Esophagus muscularis mucosa (tissue), 4 donors: ENCODE measurements at regions not wholly inside any gene's neighbourhood (a gene's known extent, or its start where the extent isn't known, plus 50 kb on each side); places are given as distances from the start of the nearest gene placed in this dataset.

Source experiments
- DNase-seq: peaks from one replicate; pipeline ENCODE4 v3.0.0-alpha.2; 2017; ENCODE audit errors: extremely low spot score
- H3K27ac ChIP-seq, 4 donors: fragments of 200-600 bp; sonication (generic); replicated peaks in 1 of 4; 1 replicate in 3 of 4; 2 replicates in 1 of 4; pipeline ENCODE4 v1.5.1; 2016 to 2019; ENCODE audit warnings: mild to moderate bottlenecking in 1 of 4
- H3K27me3 ChIP-seq, 4 donors: fragments of 200-600 bp; sonication (generic); one replicate each; pipeline versions ENCODE4 v1.5.1 to v1.6.0; 2016 to 2019
- H3K36me3 ChIP-seq, 4 donors: fragments of 200-600 bp; sonication (generic); one replicate each; pipeline ENCODE4 v1.5.1; 2016 to 2019
- H3K4me1 ChIP-seq, 4 donors: fragments of 200-600 bp; sonication (generic); one replicate each; pipeline ENCODE4 v1.5.1; 2016 to 2019
- H3K4me3 ChIP-seq, 4 donors: fragments of 200-600 bp; sonication (generic); 1 replicate in 2 of 4; 2 replicates in 2 of 4; pipeline ENCODE4 v1.5.1; 2016 to 2019; ENCODE audit warnings: mild to moderate bottlenecking in 4 of 4, moderate library complexity in 1 of 4
- H3K9me3 ChIP-seq, 4 donors: fragments of 200-600 bp; sonication (generic); 1 replicate in 3 of 4; 2 replicates in 1 of 4; pipeline ENCODE4 v1.5.1; 2016 to 2019
- EP300 ChIP-seq: sonication (generic); formaldehyde crosslinking; IDR thresholded peaks from one replicate; pipeline ENCODE4 v1.6.1; 2017; ENCODE audit warnings: antibody characterized with exemption
- POLR2A ChIP-seq: fragments of 450-650 bp; IDR thresholded peaks from one replicate; pipeline ENCODE4 v1.6.1; 2017; ENCODE audit warnings: antibody characterized with exemption, moderate library complexity, mild to moderate bottlenecking, low read depth
- POLR2AphosphoS5 ChIP-seq, 2 donors: sonication (generic); formaldehyde crosslinking; IDR thresholded peaks; one replicate each; pipeline ENCODE4 v1.6.1; 2017; ENCODE audit warnings: antibody characterized with exemption in 2 of 2
- WGBS: methylation state at CpG from one replicate; pipeline ENCODE4 v1.1.5; 2018; 5-methylcytosine and 5-hydroxymethylcytosine counted together
- intact Hi-C: fragments of 100-400 bp; cut with DNase I; formaldehyde crosslinking; loops from one replicate; pipeline ENCODE4 v1.15.1; 2023
- TF ChIP-seq, protein P1 (sequence below), 3 experiments: fragments of 200-600 bp in 2 of 3; fragments of 450-650 bp in 1 of 3; sonication (generic) in 2 of 3; IDR thresholded peaks; one replicate each; pipeline ENCODE4 v1.5.1; 2017 to 2019; ENCODE audit warnings: antibody characterized with exemption in 3 of 3, mild to moderate bottlenecking in 2 of 3, moderate library complexity in 1 of 3

GRCh38 chr15:35195649-35196048 is 110.6 kb upstream of the NANOGP8 start:
- Histone ChIP-seq H3K4me1 (peaks cover 0 to 17% (median 6%) of the 10 kb centered on the region in 4 donors), H3K9me3 (peaks cover 0 to 10% (median 4%) of the 10 kb centered on the region in 4 donors), H3K27ac (no peak overlapping the region), H3K27me3 (no peaks in the 10 kb centered on the region), H3K36me3 (no peaks in the 10 kb centered on the region), H3K4me3 (no peak overlapping the region)
- DNase-seq: no peak
- TF ChIP-seq, protein P1, sequence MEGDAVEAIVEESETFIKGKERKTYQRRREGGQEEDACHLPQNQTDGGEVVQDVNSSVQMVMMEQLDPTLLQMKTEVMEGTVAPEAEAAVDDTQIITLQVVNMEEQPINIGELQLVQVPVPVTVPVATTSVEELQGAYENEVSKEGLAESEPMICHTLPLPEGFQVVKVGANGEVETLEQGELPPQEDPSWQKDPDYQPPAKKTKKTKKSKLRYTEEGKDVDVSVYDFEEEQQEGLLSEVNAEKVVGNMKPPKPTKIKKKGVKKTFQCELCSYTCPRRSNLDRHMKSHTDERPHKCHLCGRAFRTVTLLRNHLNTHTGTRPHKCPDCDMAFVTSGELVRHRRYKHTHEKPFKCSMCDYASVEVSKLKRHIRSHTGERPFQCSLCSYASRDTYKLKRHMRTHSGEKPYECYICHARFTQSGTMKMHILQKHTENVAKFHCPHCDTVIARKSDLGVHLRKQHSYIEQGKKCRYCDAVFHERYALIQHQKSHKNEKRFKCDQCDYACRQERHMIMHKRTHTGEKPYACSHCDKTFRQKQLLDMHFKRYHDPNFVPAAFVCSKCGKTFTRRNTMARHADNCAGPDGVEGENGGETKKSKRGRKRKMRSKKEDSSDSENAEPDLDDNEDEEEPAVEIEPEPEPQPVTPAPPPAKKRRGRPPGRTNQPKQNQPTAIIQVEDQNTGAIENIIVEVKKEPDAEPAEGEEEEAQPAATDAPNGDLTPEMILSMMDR (IDR thresholded peaks at IDR 0.05): no peak
- TF ChIP-seq EP300 (no peak), POLR2AphosphoS5 (IDR thresholded peaks at IDR 0.05) (no peak), POLR2A (no peak)
- intact Hi-C loops: no loop called here
- 93% methylated on average over 3 of the region's 3 CpGs for WGBS

GRCh38 chr15:35195031-35195430 is 109.9 kb upstream of the NANOGP8 start:
- peaks cover 0 to 17% (median 6%) of the 10 kb centered on the region in 4 donors for H3K4me1 ChIP-seq
- TF ChIP-seq EP300 (no peak), POLR2AphosphoS5 (IDR thresholded peaks at IDR 0.05) (no peak), POLR2A (no peak)
- TF ChIP-seq, protein P1 (IDR thresholded peaks at IDR 0.05): no peak
- no peaks in the 10 kb centered on the region for H3K36me3 ChIP-seq
- DNase-seq: no peak
- intact Hi-C loops: no loop called here
- no peak overlapping the region for H3K27ac ChIP-seq
- WGBS: 89% methylated on average over 1 of the region's 1 CpG
- no peak overlapping the region for H3K4me3 ChIP-seq
- peaks cover 0 to 10% (median 4%) of the 10 kb centered on the region in 4 donors for H3K9me3 ChIP-seq
- no peaks in the 10 kb centered on the region for H3K27me3 ChIP-seq

GRCh38 chr15:35194296-35194695 is 109.2 kb upstream of the NANOGP8 start:
- no peak overlapping the region for H3K27ac ChIP-seq
- no peak for TF ChIP-seq EP300
- no peak for TF ChIP-seq POLR2A
- no peak for TF ChIP-seq POLR2AphosphoS5 (IDR thresholded peaks at IDR 0.05)
- TF ChIP-seq, protein P1 (IDR thresholded peaks at IDR 0.05): no peak
- H3K36me3 ChIP-seq: no peaks in the 10 kb centered on the region
- H3K9me3 ChIP-seq: peaks cover 0 to 10% (median 4%) of the 10 kb centered on the region in 4 donors
- 83% methylated on average over 2 of the region's 2 CpGs for WGBS
- peaks cover 0 to 17% (median 6%) of the 10 kb centered on the region in 4 donors for H3K4me1 ChIP-seq
- intact Hi-C loops: no loop called here
- no peak overlapping the region for H3K4me3 ChIP-seq
- no peak for DNase-seq
- no peaks in the 10 kb centered on the region for H3K27me3 ChIP-seq

GRCh38 chr15:35191783-35192182 is 106.7 kb upstream of the NANOGP8 start:
- Histone ChIP-seq H3K4me3 (no peak overlapping the region), H3K4me1 (peaks cover 0 to 15% (median 8%) of the 10 kb centered on the region in 4 donors), H3K9me3 (peaks cover 0 to 10% (median 4%) of the 10 kb centered on the region in 4 donors), H3K36me3 (no peaks in the 10 kb centered on the region), H3K27ac (no peak overlapping the region), H3K27me3 (no peaks in the 10 kb centered on the region)
- DNase-seq: no peak
- TF ChIP-seq POLR2A (no peak), POLR2AphosphoS5 (IDR thresholded peaks at IDR 0.05) (no peak), EP300 (no peak)
- TF ChIP-seq, protein P1 (IDR thresholded peaks at IDR 0.05): no peak
- intact Hi-C loops: no loop called here
- WGBS: 92% methylated on average over 2 of the region's 2 CpGs

DNA sequence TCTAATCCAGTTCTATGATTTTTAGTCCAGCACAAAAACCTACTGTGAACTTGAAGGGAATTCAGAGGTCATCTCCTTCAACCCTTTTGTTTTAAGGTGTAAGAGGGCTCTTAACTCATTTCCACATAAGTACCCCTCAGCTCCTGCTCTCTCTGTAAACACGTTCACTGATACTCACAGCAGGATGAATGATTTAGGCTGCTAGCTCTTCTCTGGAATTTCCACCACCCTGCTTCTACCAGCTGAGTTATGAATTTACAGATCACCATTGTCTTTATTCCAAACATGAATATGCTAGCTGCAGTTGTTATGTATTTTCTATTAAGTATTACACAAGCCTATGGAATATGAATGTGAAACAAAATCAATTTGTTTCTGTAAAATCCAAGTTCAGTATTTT is 101.3 kb upstream of the NANOGP8 start:
- H3K36me3 ChIP-seq: no peaks in the 10 kb centered on the region
- H3K4me3 ChIP-seq: no peak overlapping the region
- no peaks in the 10 kb centered on the region for H3K27me3 ChIP-seq
- no peaks in the 10 kb centered on the region for H3K9me3 ChIP-seq
- intact Hi-C loops: no loop called here
- DNase-seq: no peak
- H3K27ac ChIP-seq: no peak overlapping the region
- TF ChIP-seq POLR2A: no peak
- TF ChIP-seq EP300: no peak
- TF ChIP-seq POLR2AphosphoS5 (IDR thresholded peaks at IDR 0.05): no peak
- TF ChIP-seq, protein P1 (IDR thresholded peaks at IDR 0.05): no peak
- peaks cover 0 to 29% (median 17%) of the 10 kb centered on the region in 4 donors for H3K4me1 ChIP-seq
- WGBS: 39% methylated on average over 1 of the region's 1 CpG
